ENCODE measurements at regions not wholly inside any gene's neighbourhood (a gene's known extent, or its start where the extent isn't known, plus 50 kb on each side); places are given as distances from the start of the nearest gene placed in this dataset.

DNA sequence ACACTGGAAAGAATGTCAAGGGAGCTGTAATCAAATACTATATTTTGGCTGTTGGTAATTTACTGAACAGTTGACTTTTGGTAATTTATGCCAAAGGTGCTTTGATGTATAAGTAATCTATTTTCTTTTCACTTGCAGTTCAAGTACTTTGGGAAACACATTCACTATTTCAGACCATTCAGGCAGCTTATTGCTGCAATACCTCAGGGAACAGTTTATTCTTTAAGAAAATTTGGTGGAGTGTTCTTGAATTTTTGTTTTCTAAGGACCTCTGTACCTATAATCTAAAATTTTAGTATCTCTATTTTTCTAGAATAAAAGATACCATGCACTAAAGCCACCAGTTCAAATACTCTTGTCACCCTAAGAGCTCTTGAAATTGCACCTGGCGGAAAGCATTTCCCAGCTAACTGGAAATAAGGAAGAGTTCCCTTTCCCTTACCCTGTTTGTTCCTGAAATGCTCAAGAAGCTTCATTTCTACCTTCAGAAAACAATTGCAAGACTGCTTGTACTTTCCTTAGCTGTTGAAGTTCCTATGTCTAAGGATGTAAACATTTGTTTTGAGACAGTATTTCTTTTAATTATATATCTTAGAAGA is 633.5 kb upstream of the FAT1 start:
- Histone ChIP-seq H3K27me3 (ENCODE audit: control insufficient read depth, insufficient read depth, low read length) (no peaks in the 10 kb centered on the region), H3K9ac (ENCODE audit: low read length in 3 of 3) (no peak overlapping the region), H3K4me1 (ENCODE audit: control insufficient read depth in 2 of 3, insufficient read depth in 2 of 3, low read depth in 1 of 3, low read length in 3 of 3) (no peaks in the 10 kb centered on the region), H3K9me3 (ENCODE audit: control insufficient read depth in 2 of 3, insufficient read depth in 1 of 3, low read length in 3 of 3) (no peaks in the 10 kb centered on the region), H3K4me3 (ENCODE audit: low read length in 3 of 3) (no peak overlapping the region), H3K36me3 (ENCODE audit: control insufficient read depth in 2 of 3, insufficient read depth in 3 of 3, low read length in 3 of 3) (no peaks in the 10 kb centered on the region), H3K27ac (ENCODE audit: low read depth in 2 of 2, low read length in 2 of 2) (no peak overlapping the region)
- TF ChIP-seq CTCF (IDR thresholded peaks at IDR 0.05; ENCODE audit: borderline replicate concordance, extremely low read depth, insufficient read depth) = no peak
- no peak for FAIRE-seq
- intact Hi-C loops (cut with DNase I) = no loop called here
- DNase-seq = no peak

DNA sequence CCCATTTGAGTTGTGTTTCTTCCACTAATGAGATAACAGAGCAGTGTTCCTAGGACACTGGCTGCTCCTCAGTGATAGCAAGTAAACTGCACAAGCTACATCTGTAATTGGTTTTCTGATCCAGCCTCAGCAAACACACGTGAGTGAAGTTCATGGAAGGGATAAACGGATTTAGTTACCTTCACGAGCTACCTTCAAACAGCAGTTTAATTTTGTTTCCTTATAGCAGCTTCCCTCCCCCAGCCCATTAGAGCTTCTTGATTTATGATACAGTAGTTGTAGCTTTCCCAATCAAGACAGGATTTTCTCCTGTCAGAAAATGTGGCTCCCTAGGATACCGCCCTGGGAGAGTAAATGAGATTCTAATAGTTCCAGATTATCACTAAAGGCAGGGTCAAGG is 634.2 kb upstream of the FAT1 start:
- no peaks in the 10 kb centered on the region for H3K36me3 ChIP-seq (ENCODE audit: control insufficient read depth in 2 of 3, insufficient read depth in 3 of 3, low read length in 3 of 3)
- no peak for FAIRE-seq
- H3K9ac ChIP-seq (ENCODE audit: low read length in 3 of 3) = no peak overlapping the region
- H3K9me3 ChIP-seq (ENCODE audit: control insufficient read depth in 2 of 3, insufficient read depth in 1 of 3, low read length in 3 of 3) = no peaks in the 10 kb centered on the region
- H3K4me3 ChIP-seq (ENCODE audit: low read length in 3 of 3) = no peak overlapping the region
- H3K27ac ChIP-seq (ENCODE audit: low read depth in 2 of 2, low read length in 2 of 2) = no peak overlapping the region
- no peaks in the 10 kb centered on the region for H3K4me1 ChIP-seq (ENCODE audit: control insufficient read depth in 2 of 3, insufficient read depth in 2 of 3, low read depth in 1 of 3, low read length in 3 of 3)
- TF ChIP-seq CTCF (IDR thresholded peaks at IDR 0.05; ENCODE audit: borderline replicate concordance, extremely low read depth, insufficient read depth) = no peak
- peak in 4 of 5 donors; percentile 61 to 95 (median 82) for DNase-seq
- no peaks in the 10 kb centered on the region for H3K27me3 ChIP-seq (ENCODE audit: control insufficient read depth, insufficient read depth, low read length)
- intact Hi-C loops (cut with DNase I) = no loop called here

DNA sequence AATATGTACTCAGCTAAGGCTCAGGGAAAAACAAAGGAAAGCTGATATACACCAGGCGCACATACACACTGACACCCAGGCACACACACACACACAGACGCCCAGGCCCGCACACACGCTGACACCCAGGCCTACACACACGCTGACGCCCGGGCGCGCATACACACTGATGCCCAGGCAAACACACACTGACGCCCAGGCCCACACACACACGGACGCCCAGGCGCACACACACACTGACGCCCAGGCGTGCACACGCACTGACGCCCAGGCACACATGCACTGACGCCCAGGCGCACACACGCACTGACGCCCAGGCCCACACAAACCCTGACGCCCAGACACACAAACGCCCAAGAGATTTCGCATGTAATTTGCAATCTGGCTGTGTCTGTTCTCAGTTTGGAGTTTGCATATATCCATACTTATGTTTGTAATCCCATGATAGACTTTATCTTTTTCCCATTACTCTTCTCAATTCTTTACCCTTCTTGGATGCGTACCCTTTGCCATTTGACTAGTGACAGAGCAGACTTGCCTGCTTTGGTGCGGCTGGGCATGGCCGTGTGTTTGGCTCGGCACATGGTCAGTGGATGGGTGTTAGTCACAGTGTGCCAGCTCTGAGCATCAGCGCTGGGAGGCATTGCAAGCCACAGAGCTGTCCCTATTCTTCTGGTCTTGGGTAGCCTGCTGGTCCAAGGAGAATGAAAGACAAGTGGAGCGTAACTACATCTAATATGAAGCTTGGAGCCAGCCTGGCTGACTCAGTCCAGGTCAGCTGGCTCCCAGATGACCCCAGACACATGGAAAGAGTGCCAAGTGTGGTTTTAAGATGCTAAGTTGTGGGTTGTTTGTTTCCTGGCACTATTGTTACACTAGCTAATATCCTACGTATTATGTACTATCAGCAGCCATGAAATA is 632.4 kb upstream of the ZFP42 start:
- Histone ChIP-seq H3K36me3 (ENCODE audit: control insufficient read depth in 2 of 3, insufficient read depth in 3 of 3, low read length in 3 of 3) (no peaks in the 10 kb centered on the region), H3K9ac (ENCODE audit: low read length in 3 of 3) (no peak overlapping the region), H3K27ac (ENCODE audit: low read depth in 2 of 2, low read length in 2 of 2) (no peak overlapping the region), H3K4me1 (ENCODE audit: control insufficient read depth in 2 of 3, insufficient read depth in 2 of 3, low read depth in 1 of 3, low read length in 3 of 3) (no peaks in the 10 kb centered on the region), H3K27me3 (ENCODE audit: control insufficient read depth, insufficient read depth, low read length) (no peaks in the 10 kb centered on the region), H3K9me3 (ENCODE audit: control insufficient read depth in 2 of 3, insufficient read depth in 1 of 3, low read length in 3 of 3) (no peaks in the 10 kb centered on the region), H3K4me3 (ENCODE audit: low read length in 3 of 3) (no peak overlapping the region)
- DNase-seq (peak in 1 of 5 donors; percentile 54), FAIRE-seq (no peak)
- intact Hi-C loops (cut with DNase I) = no loop called here
- TF ChIP-seq CTCF (IDR thresholded peaks at IDR 0.05; ENCODE audit: borderline replicate concordance, extremely low read depth, insufficient read depth) = no peak

Measured in kidney (tissue), 13 donors.